Body of pancreas (tissue), 4 donors: ENCODE measurements at regions not wholly inside any gene's neighbourhood (a gene's known extent, or its start where the extent isn't known, plus 50 kb on each side); places are given as distances from the start of the nearest gene placed in this dataset.
A peak's percentile ranks its signal among the peaks of the same experiment; 100 is the strongest.
"Not testable (repeated sequence)": the region's sequence is repeated elsewhere in the genome, so short reads cannot be mapped to it uniquely, and the experiment has no call there.

Experiments
- ATAC-seq: fragments of 150-250 bp; one replicate; pipeline ENCODE4 v1.9.1; 2016
- DNase-seq, 4 donors: peaks; one replicate each; pipeline ENCODE4 v3.0.0-alpha.2; 2019
- H3K27ac ChIP-seq, 4 donors: fragments of 200-600 bp; sonication (generic); 1 replicate in 3 of 4; 2 replicates in 1 of 4; pipeline versions ENCODE4 v1.5.1 to v1.6.1; 2016 to 2019; ENCODE audit warnings: mild to moderate bottlenecking in 1 of 4, mixed read lengths in 1 of 4, moderate library complexity in 1 of 4
- H3K27me3 ChIP-seq, 2 donors: fragments of 200-600 bp; sonication (generic); one replicate each; pipeline ENCODE4 v1.6.0; 2016; ENCODE audit warnings: mild to moderate bottlenecking in 1 of 2
- H3K36me3 ChIP-seq, 2 donors: fragments of 200-600 bp; sonication (generic); replicated peaks in 1 of 2; 2 replicates each; pipeline ENCODE4 v1.5.1; 2016; ENCODE audit warnings: low read depth in 2 of 2; ENCODE audit not compliant: insufficient read depth in 1 of 2
- H3K4me1 ChIP-seq: fragments of 200-600 bp; sonication (generic); one replicate; pipeline ENCODE4 v1.6.0; 2016
- H3K4me3 ChIP-seq, 2 donors: fragments of 200-600 bp; sonication (generic); 1 replicate in 1 of 2; 2 replicates in 1 of 2; pipeline ENCODE4 v1.5.1; 2016 to 2019
- H3K9me3 ChIP-seq, 3 donors: fragments of 200-600 bp; sonication (generic); 1 replicate in 2 of 3; 2 replicates in 1 of 3; pipeline ENCODE4 v1.5.1; 2016
- CTCF ChIP-seq, 7 experiments: fragments of 450-650 bp in 4 of 7; fragments of 200-600 bp in 3 of 7; sonication (generic) in 3 of 7; IDR thresholded peaks; one replicate each; pipeline ENCODE4 v1.5.1; 2016 to 2019; ENCODE audit warnings: antibody characterized with exemption in 7 of 7
- POLR2A ChIP-seq, 3 donors: fragments of 450-650 bp; IDR thresholded peaks; one replicate each; pipeline ENCODE4 v1.6.1; 2016; ENCODE audit warnings: antibody characterized with exemption in 3 of 3, mild to moderate bottlenecking in 2 of 3
- WGBS, 2 donors: methylation state at CpG; one replicate each; pipeline ENCODE4 v1.1.5; 2017; 5-methylcytosine and 5-hydroxymethylcytosine counted together
- intact Hi-C: fragments of 100-400 bp; cut with DNase I; formaldehyde crosslinking; loops from one replicate; pipeline ENCODE4 v1.15.1; 2023

DNA sequence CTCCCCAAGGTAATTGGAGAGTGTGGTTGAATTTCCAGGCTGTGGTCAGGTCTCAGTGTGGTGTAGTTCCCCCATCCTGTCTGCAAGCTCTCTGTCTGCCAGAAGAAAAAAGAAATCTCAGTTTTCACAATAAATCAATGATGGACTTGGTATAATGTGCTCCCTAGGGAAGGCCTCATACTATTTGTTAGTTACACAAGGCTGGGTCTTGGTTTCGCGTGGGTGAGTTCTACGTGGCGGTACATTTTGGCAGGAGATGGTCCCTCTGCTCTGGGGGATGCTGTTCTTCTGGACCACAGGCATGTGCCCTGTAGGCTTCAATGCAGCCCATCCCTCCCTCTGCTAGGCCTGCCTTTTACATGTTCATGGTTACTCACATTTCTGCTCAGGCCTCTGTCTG, 206.4 kb upstream of the PELI2 start:
- 91 to 100% methylated on average over 3 to 4 of the region's 4 CpGs for WGBS, 2 donors
- intact Hi-C loops, result no loop called here
- ATAC-seq, result no peak
- no peaks in the 10 kb centered on the region for H3K36me3 ChIP-seq
- no peaks in the 10 kb centered on the region for H3K27me3 ChIP-seq
- no peaks in the 10 kb centered on the region for H3K9me3 ChIP-seq
- H3K4me3 ChIP-seq, result no peak overlapping the region
- no peak overlapping the region for H3K27ac ChIP-seq
- no peak for DNase-seq
- H3K4me1 ChIP-seq, result peaks cover 10% of the 10 kb centered on the region
- TF ChIP-seq CTCF (IDR thresholded peaks at IDR 0.05), result no peak
- TF ChIP-seq POLR2A (IDR thresholded peaks at IDR 0.05), result no peak

DNA sequence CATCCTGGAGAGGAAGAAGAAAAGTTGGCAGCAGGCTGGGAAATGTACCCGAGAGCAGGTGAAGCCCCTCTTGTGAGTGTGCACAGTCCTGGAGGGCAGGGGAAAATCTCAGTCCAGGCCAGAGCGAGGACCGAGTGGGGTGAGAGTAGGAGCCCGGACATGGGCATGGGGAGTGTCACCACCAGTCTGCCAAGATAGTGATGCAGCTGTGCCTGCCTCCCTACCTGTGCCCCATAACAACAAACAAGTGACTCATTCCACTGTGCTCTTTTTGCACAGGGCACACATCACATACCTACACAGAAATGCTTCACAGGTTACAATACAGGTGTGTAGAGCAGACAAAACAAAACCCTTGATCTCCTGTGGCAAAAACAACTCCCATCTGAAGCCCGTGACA, 205.9 kb upstream of the PELI2 start:
- ATAC-seq (no peak), DNase-seq (no peak)
- 90 to 94% methylated on average over 5 of the region's 5 CpGs for WGBS, 2 donors
- H3K4me1 ChIP-seq, result peaks cover 10% of the 10 kb centered on the region
- intact Hi-C loops, result no loop called here
- H3K27ac ChIP-seq, result no peak overlapping the region
- TF ChIP-seq POLR2A (IDR thresholded peaks at IDR 0.05), result no peak
- no peak for TF ChIP-seq CTCF (IDR thresholded peaks at IDR 0.05)
- H3K36me3 ChIP-seq, result no peaks in the 10 kb centered on the region
- no peak overlapping the region for H3K4me3 ChIP-seq
- no peaks in the 10 kb centered on the region for H3K9me3 ChIP-seq
- no peaks in the 10 kb centered on the region for H3K27me3 ChIP-seq

- peaks cover 10% of the 10 kb centered on the region for H3K4me1 ChIP-seq
- 37 to 58% methylated on average over 8 of the region's 8 CpGs for WGBS, 2 donors
- no peaks in the 10 kb centered on the region for H3K9me3 ChIP-seq
- H3K27me3 ChIP-seq, result no peaks in the 10 kb centered on the region
- no peak overlapping the region for H3K4me3 ChIP-seq
- ATAC-seq (peak; percentile 67), DNase-seq (peak in 2 of 4 donors; percentile 18 to 22)
- no peaks in the 10 kb centered on the region for H3K36me3 ChIP-seq
- TF ChIP-seq POLR2A (IDR thresholded peaks at IDR 0.05) (no peak), CTCF (IDR thresholded peaks at IDR 0.05) (peak in 1 of 7 experiments; percentile 6)
- H3K27ac ChIP-seq, result no peak overlapping the region
- intact Hi-C loops, result no loop called here
Observed at GRCh38 chr14:55913324-55914025, 204.7 kb upstream of the PELI2 start.

GRCh38 chr14:55914771-55915170, 203.4 kb upstream of the PELI2 start:
- TF ChIP-seq POLR2A (IDR thresholded peaks at IDR 0.05) (no peak), CTCF (IDR thresholded peaks at IDR 0.05) (no peak)
- H3K27ac ChIP-seq, result no peak overlapping the region
- H3K27me3 ChIP-seq, result no peaks in the 10 kb centered on the region
- ATAC-seq (no peak), DNase-seq (no peak)
- intact Hi-C loops, result no loop called here
- no peaks in the 10 kb centered on the region for H3K9me3 ChIP-seq
- H3K4me3 ChIP-seq, result no peak overlapping the region
- H3K36me3 ChIP-seq, result no peaks in the 10 kb centered on the region
- H3K4me1 ChIP-seq, result peaks cover 10% of the 10 kb centered on the region

DNA sequence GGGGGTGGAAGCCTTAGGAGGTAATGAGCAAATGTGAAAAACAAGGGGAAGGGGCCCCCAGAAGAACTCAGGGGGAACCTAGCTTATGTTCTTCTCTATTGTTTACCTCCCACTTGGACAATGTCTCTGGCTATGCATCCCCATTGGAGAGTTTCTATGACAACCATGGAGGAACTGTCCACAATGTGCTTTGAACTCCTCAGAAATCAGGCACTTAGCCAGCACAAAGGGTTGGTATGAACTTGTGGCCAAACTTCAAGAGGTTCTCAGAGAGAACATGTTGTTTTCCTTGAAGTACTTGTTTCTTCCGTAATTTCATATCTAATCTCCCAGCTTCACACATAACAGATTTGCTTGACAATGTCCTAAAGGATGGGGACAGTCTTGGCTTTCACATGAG, 202.8 kb upstream of the PELI2 start:
- 47 to 50% methylated on average over 1 of the region's 1 CpG for WGBS, 2 donors
- ATAC-seq, result no peak
- Histone ChIP-seq H3K9me3 (no peaks in the 10 kb centered on the region), H3K4me1 (peaks cover 10% of the 10 kb centered on the region), H3K27me3 (no peaks in the 10 kb centered on the region), H3K27ac (no peak overlapping the region), H3K4me3 (no peak overlapping the region), H3K36me3 (no peaks in the 10 kb centered on the region)
- no peak for TF ChIP-seq POLR2A (IDR thresholded peaks at IDR 0.05)
- no peak for TF ChIP-seq CTCF (IDR thresholded peaks at IDR 0.05)
- intact Hi-C loops, result no loop called here
- no peak for DNase-seq

GRCh38 chr14:55919800-55920199, 198.4 kb upstream of the PELI2 start:
- DNase-seq, H3K27ac ChIP-seq, H3K4me1 ChIP-seq, H3K4me3 ChIP-seq, H3K27me3 ChIP-seq, intact Hi-C loops, ATAC-seq, H3K36me3 ChIP-seq, H3K9me3 ChIP-seq: not testable (repeated sequence)
- 89 to 90% methylated on average over 13 of the region's 13 CpGs for WGBS, 2 donors
